Loucy (cell line): ENCODE measurements at regions not wholly inside any gene's neighbourhood (a gene's known extent, or its start where the extent isn't known, plus 50 kb on each side); places are given as distances from the start of the nearest gene placed in this dataset.

Experiments used
- H2AFZ ChIP-seq: fragments of 200-600 bp; sonication (generic); 2 replicates; pipeline ENCODE4 v1.6.0; 2016; ENCODE audit warnings: antibody characterized with exemption, mild to moderate bottlenecking, low read length, moderate library complexity
- H3F3A ChIP-seq: fragments of 200-600 bp; 2 replicates; pipeline ENCODE4 v1.6.0; 2016; ENCODE audit warnings: antibody characterized with exemption, low read depth, mild to moderate bottlenecking
- H3K27me3 ChIP-seq: fragments of 200-600 bp; sonication (generic); 2 replicates; pipeline ENCODE4 v1.6.1; 2014; ENCODE audit warnings: low read length, mild to moderate bottlenecking; ENCODE audit not compliant: insufficient read depth, poor library complexity, severe bottlenecking
- H3K36me3 ChIP-seq: fragments of 200-600 bp; sonication (generic); 2 replicates; pipeline ENCODE4 v1.6.1; 2016; ENCODE audit warnings: low read length; ENCODE audit not compliant: insufficient read depth
- H3K4me1 ChIP-seq: fragments of 200-600 bp; sonication (generic); 2 replicates; pipeline ENCODE4 v1.5.1; 2014; ENCODE audit warnings: low read length, mild to moderate bottlenecking; ENCODE audit not compliant: insufficient read depth, poor library complexity, severe bottlenecking
- H3K4me2 ChIP-seq: fragments of 200-600 bp; sonication (generic); 2 replicates; pipeline ENCODE4 v1.6.0; 2014; ENCODE audit warnings: antibody characterized with exemption, low read length, low read depth, mild to moderate bottlenecking; ENCODE audit not compliant: poor library complexity, severe bottlenecking
- H3K4me3 ChIP-seq: fragments of 200-600 bp; sonication (generic); 2 replicates; pipeline ENCODE4 v1.5.1; 2014; ENCODE audit warnings: low read length, mild to moderate bottlenecking, mixed read lengths; ENCODE audit not compliant: poor library complexity, severe bottlenecking
- H3K79me2 ChIP-seq: fragments of 200-600 bp; sonication (generic); 2 replicates; pipeline ENCODE4 v1.6.1; 2014; ENCODE audit warnings: low read length; ENCODE audit not compliant: insufficient read depth
- H3K9ac ChIP-seq: fragments of 200-600 bp; sonication (generic); 2 replicates; pipeline ENCODE4 v1.6.0; 2014; ENCODE audit warnings: mild to moderate bottlenecking, low read depth, low read length, moderate library complexity; ENCODE audit not compliant: poor library complexity, severe bottlenecking
- H3K9me2 ChIP-seq: fragments of 200-600 bp; sonication (generic); replicated peaks from 2 replicates; pipeline ENCODE4 v1.6.1; 2016; ENCODE audit warnings: low read depth, low read length, mixed read lengths
- H3K9me3 ChIP-seq: fragments of 200-600 bp; sonication (generic); 2 replicates; pipeline ENCODE4 v1.6.1; 2014; ENCODE audit warnings: mild to moderate bottlenecking, antibody characterized with exemption, low read length, low read depth; ENCODE audit not compliant: insufficient read depth
- H4K20me1 ChIP-seq: fragments of 200-600 bp; sonication (generic); 2 replicates; pipeline ENCODE4 v1.6.0; 2014; ENCODE audit warnings: antibody characterized with exemption, low read length, mild to moderate bottlenecking; ENCODE audit not compliant: insufficient read depth, poor library complexity, severe bottlenecking
- EZH2phosphoT487 ChIP-seq: fragments of 200-600 bp; IDR thresholded peaks from 2 replicates; pipeline ENCODE4 v1.6.1; 2018; ENCODE audit warnings: antibody characterized with exemption, mild to moderate bottlenecking, moderate library complexity, borderline replicate concordance
- TF ChIP-seq, protein P1 (sequence below): fragments of 200-600 bp; sonication (generic); conservative IDR thresholded peaks from 2 replicates; pipeline ENCODE4 v1.5.1; 2014; ENCODE audit warnings: mild to moderate bottlenecking, antibody characterized with exemption, low read length

GRCh38 chr12:84585776-84586395 is 326.7 kb downstream of the SLC6A15 start:
- Histone ChIP-seq H3K27me3 (no peaks in the 10 kb centered on the region), H3K4me2 (no peak overlapping the region)
- TF ChIP-seq, protein P1, sequence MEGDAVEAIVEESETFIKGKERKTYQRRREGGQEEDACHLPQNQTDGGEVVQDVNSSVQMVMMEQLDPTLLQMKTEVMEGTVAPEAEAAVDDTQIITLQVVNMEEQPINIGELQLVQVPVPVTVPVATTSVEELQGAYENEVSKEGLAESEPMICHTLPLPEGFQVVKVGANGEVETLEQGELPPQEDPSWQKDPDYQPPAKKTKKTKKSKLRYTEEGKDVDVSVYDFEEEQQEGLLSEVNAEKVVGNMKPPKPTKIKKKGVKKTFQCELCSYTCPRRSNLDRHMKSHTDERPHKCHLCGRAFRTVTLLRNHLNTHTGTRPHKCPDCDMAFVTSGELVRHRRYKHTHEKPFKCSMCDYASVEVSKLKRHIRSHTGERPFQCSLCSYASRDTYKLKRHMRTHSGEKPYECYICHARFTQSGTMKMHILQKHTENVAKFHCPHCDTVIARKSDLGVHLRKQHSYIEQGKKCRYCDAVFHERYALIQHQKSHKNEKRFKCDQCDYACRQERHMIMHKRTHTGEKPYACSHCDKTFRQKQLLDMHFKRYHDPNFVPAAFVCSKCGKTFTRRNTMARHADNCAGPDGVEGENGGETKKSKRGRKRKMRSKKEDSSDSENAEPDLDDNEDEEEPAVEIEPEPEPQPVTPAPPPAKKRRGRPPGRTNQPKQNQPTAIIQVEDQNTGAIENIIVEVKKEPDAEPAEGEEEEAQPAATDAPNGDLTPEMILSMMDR = no peak
- no peak for TF ChIP-seq EZH2phosphoT487

GRCh38 chr12:84572196-84572595 is 340.4 kb downstream of the SLC6A15 start:
- no peaks in the 10 kb centered on the region for H3K27me3 ChIP-seq
- TF ChIP-seq, protein P1 = no peak
- no peak for TF ChIP-seq EZH2phosphoT487
- H3F3A ChIP-seq = no peaks in the 10 kb centered on the region
- H3K9me3 ChIP-seq = no peaks in the 10 kb centered on the region
- no peaks in the 10 kb centered on the region for H3K4me1 ChIP-seq
- H2AFZ ChIP-seq = no peak overlapping the region
- no peaks in the 10 kb centered on the region for H4K20me1 ChIP-seq
- H3K36me3 ChIP-seq = no peaks in the 10 kb centered on the region
- H3K4me2 ChIP-seq = no peak overlapping the region
- no peaks in the 10 kb centered on the region for H3K9me2 ChIP-seq
- H3K9ac ChIP-seq = no peak overlapping the region
- no peaks in the 10 kb centered on the region for H3K79me2 ChIP-seq
- H3K4me3 ChIP-seq = no peak overlapping the region

More at GRCh38 chr12:84585776-84586395, 326.7 kb downstream of the SLC6A15 start:
- Histone ChIP-seq H3K36me3 (no peaks in the 10 kb centered on the region), H3K9me2 (no peaks in the 10 kb centered on the region), H3K79me2 (no peaks in the 10 kb centered on the region), H3K9ac (no peak overlapping the region), H3K4me1 (no peaks in the 10 kb centered on the region), H3F3A (no peaks in the 10 kb centered on the region), H3K9me3 (no peaks in the 10 kb centered on the region), H2AFZ (no peak overlapping the region), H4K20me1 (no peaks in the 10 kb centered on the region), H3K4me3 (no peak overlapping the region)

DNA sequence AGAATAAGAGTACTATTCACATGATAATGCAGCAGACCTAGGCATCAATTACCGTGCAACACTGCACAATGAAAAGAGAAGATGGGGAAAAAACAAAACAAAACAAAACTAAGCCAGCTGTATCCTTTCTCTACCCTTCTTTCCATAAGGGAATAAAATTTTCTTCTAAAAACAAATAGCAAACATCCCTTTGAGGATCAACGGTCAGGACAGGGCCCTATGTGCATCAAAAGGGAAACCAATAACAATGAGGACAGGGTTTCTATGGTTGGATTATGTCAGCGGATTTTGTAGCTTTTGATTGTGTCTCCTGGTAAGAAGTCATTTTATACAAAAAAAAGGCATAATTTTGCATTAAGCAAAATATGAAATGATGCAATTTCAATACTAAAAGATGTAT is 350.3 kb downstream of the SLC6A15 start:
- Histone ChIP-seq H3F3A (no peaks in the 10 kb centered on the region), H3K27me3 (no peaks in the 10 kb centered on the region), H3K9ac (no peak overlapping the region), H4K20me1 (no peaks in the 10 kb centered on the region), H3K9me3 (no peaks in the 10 kb centered on the region), H3K9me2 (no peaks in the 10 kb centered on the region), H3K4me3 (no peak overlapping the region), H3K4me2 (no peak overlapping the region), H3K4me1 (no peaks in the 10 kb centered on the region), H3K36me3 (no peaks in the 10 kb centered on the region), H2AFZ (no peak overlapping the region), H3K79me2 (no peaks in the 10 kb centered on the region)
- TF ChIP-seq EZH2phosphoT487 = no peak
- TF ChIP-seq, protein P1 = no peak
